ENCODE measurements at regions not wholly inside any gene's neighbourhood (a gene's known extent, or its start where the extent isn't known, plus 50 kb on each side); places are given as distances from the start of the nearest gene placed in this dataset.
A peak's percentile ranks its signal among the peaks of the same experiment; 100 is the strongest.
"Not testable (repeated sequence)": the region's sequence is repeated elsewhere in the genome, so short reads cannot be mapped to it uniquely, and the experiment has no call there.

GRCh38 chr13:44142941-44143665, 230.5 kb upstream of the SERP2 start:
- no peak for DNase-seq
- Mint-ChIP-seq H3K27ac (no peak overlapping the region), H3K27me3 (peaks cover 1 to 3% of the 10 kb centered on the region in 2 donors), H3K4me1 (peaks cover 12 to 24% (median 15%) of the 10 kb centered on the region in 3 donors), H3K4me3 (peak overlapping the region; percentile 80 to 92 (median 88)), H3K36me3 (no peaks in the 10 kb centered on the region), H3K9me3 (no peaks in the 10 kb centered on the region)
- no CpG with 5 or more reads among the region's 4 CpGs for WGBS (ENCODE audit: insufficient coverage)
- no peak overlapping the region for H3K4me3 ChIP-seq (ENCODE audit: control insufficient read depth in 1 of 2, extremely low read depth in 1 of 2, low read length in 1 of 2)
- ChIA-PET POLR2A (no interaction called here), CTCF (interaction anchor here in 1 of 2 donors (0.6 kb wide), 1 partner anchor 294 kb away, joined by 4 read pairs; no protein-coding TSS in a partner anchor)
- peaks cover 9 to 14% of the 10 kb centered on the region in 2 experiments for H3K4me1 ChIP-seq (ENCODE audit: control insufficient read depth in 1 of 2, extremely low read depth in 1 of 2, insufficient read depth in 2 of 2, low read length in 2 of 2)
- ATAC-seq (replicated peaks in 1 of 4), result no peak
- H3K27me3 ChIP-seq (replicated peaks in 1 of 2; ENCODE audit: control insufficient read depth in 2 of 2, extremely low read depth in 1 of 2, insufficient read depth in 2 of 2, low read length in 1 of 2), result peaks cover 0 to 3% of the 10 kb centered on the region in 2 experiments
- H3K27ac ChIP-seq (ENCODE audit: low read length), result no peak overlapping the region
- no peaks in the 10 kb centered on the region for H3K36me3 ChIP-seq (ENCODE audit: control insufficient read depth in 2 of 2, extremely low read depth in 1 of 2, insufficient read depth in 1 of 2, low read length in 1 of 2)
- H3K9me3 ChIP-seq, result no peaks in the 10 kb centered on the region

GRCh38 chr13:44146138-44146537, 227.5 kb upstream of the SERP2 start:
- H3K27me3 ChIP-seq (replicated peaks in 1 of 2; ENCODE audit: control insufficient read depth in 2 of 2, extremely low read depth in 1 of 2, insufficient read depth in 2 of 2, low read length in 1 of 2), result no peaks in the 10 kb centered on the region
- no peaks in the 10 kb centered on the region for H3K9me3 ChIP-seq
- H3K27ac ChIP-seq (ENCODE audit: low read length), result no peak overlapping the region
- Mint-ChIP-seq H3K9me3 (no peaks in the 10 kb centered on the region), H3K4me3 (no peak overlapping the region), H3K27ac (peak overlapping the region in 1 of 2 donors; percentile 25), H3K4me1 (peaks cover 10 to 18% (median 11%) of the 10 kb centered on the region in 3 donors), H3K27me3 (peaks cover 1 to 3% of the 10 kb centered on the region in 2 donors), H3K36me3 (no peaks in the 10 kb centered on the region)
- H3K36me3 ChIP-seq (ENCODE audit: control insufficient read depth in 2 of 2, extremely low read depth in 1 of 2, insufficient read depth in 1 of 2, low read length in 1 of 2), result no peaks in the 10 kb centered on the region
- ChIA-PET POLR2A (no interaction called here), CTCF (no interaction called here)
- ATAC-seq (replicated peaks in 1 of 4) (no peak), DNase-seq (no peak)
- no peak overlapping the region for H3K4me3 ChIP-seq (ENCODE audit: control insufficient read depth in 1 of 2, extremely low read depth in 1 of 2, low read length in 1 of 2)
- WGBS (ENCODE audit: insufficient coverage), result 100% methylated on average over 1 of the region's 1 CpG
- H3K4me1 ChIP-seq (ENCODE audit: control insufficient read depth in 1 of 2, extremely low read depth in 1 of 2, insufficient read depth in 2 of 2, low read length in 2 of 2), result peaks cover 6 to 12% of the 10 kb centered on the region in 2 experiments

GRCh38 chr13:44147233-44147632, 226.4 kb upstream of the SERP2 start:
- WGBS (ENCODE audit: insufficient coverage), result 72% methylated on average over 2 of the region's 2 CpGs

GRCh38 chr13:44147648-44148047, 226.0 kb upstream of the SERP2 start:
- Mint-ChIP-seq H3K4me1 (peaks cover under 1 to 7% (median under 1%) of the 10 kb centered on the region in 3 donors), H3K9me3 (no peaks in the 10 kb centered on the region), H3K36me3 (no peaks in the 10 kb centered on the region), H3K4me3 (no peak overlapping the region), H3K27me3 (peaks cover 1 to 3% of the 10 kb centered on the region in 2 donors), H3K27ac (no peak overlapping the region)
- CTCF ChIA-PET, result interaction anchor here in 1 of 2 donors (0.6 kb wide), 1 partner anchor 288 kb away, joined by 4 read pairs; no protein-coding TSS in a partner anchor
- Histone ChIP-seq H3K27ac (ENCODE audit: low read length) (no peak overlapping the region), H3K4me1 (ENCODE audit: control insufficient read depth in 1 of 2, extremely low read depth in 1 of 2, insufficient read depth in 2 of 2, low read length in 2 of 2) (peaks cover under 1% of the 10 kb centered on the region in 2 experiments), H3K4me3 (ENCODE audit: control insufficient read depth in 1 of 2, extremely low read depth in 1 of 2, low read length in 1 of 2) (no peak overlapping the region), H3K9me3 (no peaks in the 10 kb centered on the region), H3K27me3 (replicated peaks in 1 of 2; ENCODE audit: control insufficient read depth in 2 of 2, extremely low read depth in 1 of 2, insufficient read depth in 2 of 2, low read length in 1 of 2) (no peaks in the 10 kb centered on the region), H3K36me3 (ENCODE audit: control insufficient read depth in 2 of 2, extremely low read depth in 1 of 2, insufficient read depth in 1 of 2, low read length in 1 of 2) (no peaks in the 10 kb centered on the region)
- ATAC-seq (replicated peaks in 1 of 4) (no peak), DNase-seq (no peak)
- 40% methylated on average over 1 of the region's 2 CpGs for whole genome bisulfite sequencing (ENCODE audit: insufficient coverage)
- POLR2A ChIA-PET, result no interaction called here

More at GRCh38 chr13:44147233-44147632, 226.4 kb upstream of the SERP2 start:
- peaks cover 5 to 11% (median 5%) of the 10 kb centered on the region in 3 donors for H3K4me1 Mint-ChIP-seq
- Histone ChIP-seq H3K4me1 (ENCODE audit: control insufficient read depth in 1 of 2, extremely low read depth in 1 of 2, insufficient read depth in 2 of 2, low read length in 2 of 2) (peaks cover 4 to 5% of the 10 kb centered on the region in 2 experiments), H3K9me3 (no peaks in the 10 kb centered on the region), H3K27ac (ENCODE audit: low read length) (no peak overlapping the region), H3K4me3 (ENCODE audit: control insufficient read depth in 1 of 2, extremely low read depth in 1 of 2, low read length in 1 of 2) (no peak overlapping the region), H3K36me3 (ENCODE audit: control insufficient read depth in 2 of 2, extremely low read depth in 1 of 2, insufficient read depth in 1 of 2, low read length in 1 of 2) (no peaks in the 10 kb centered on the region), H3K27me3 (replicated peaks in 1 of 2; ENCODE audit: control insufficient read depth in 2 of 2, extremely low read depth in 1 of 2, insufficient read depth in 2 of 2, low read length in 1 of 2) (no peaks in the 10 kb centered on the region)
- peaks cover 1 to 3% of the 10 kb centered on the region in 2 donors for H3K27me3 Mint-ChIP-seq
- ChIA-PET POLR2A (no interaction called here), CTCF (no interaction called here)
- no peaks in the 10 kb centered on the region for H3K9me3 Mint-ChIP-seq
- no peaks in the 10 kb centered on the region for H3K36me3 Mint-ChIP-seq
- H3K27ac Mint-ChIP-seq, result no peak overlapping the region
- DNase-seq (no peak), ATAC-seq (replicated peaks in 1 of 4) (no peak)
- H3K4me3 Mint-ChIP-seq, result no peak overlapping the region

GRCh38 chr13:44148159-44148914, 225.3 kb upstream of the SERP2 start:
- Mint-ChIP-seq H3K4me3 (no peak overlapping the region), H3K9me3 (no peaks in the 10 kb centered on the region), H3K27me3 (peaks cover under 1 to 3% of the 10 kb centered on the region in 2 donors), H3K4me1 (peaks cover 0 to under 1% (median 0%) of the 10 kb centered on the region in 3 donors), H3K36me3 (no peaks in the 10 kb centered on the region), H3K27ac (no peak overlapping the region)
- H3K36me3 ChIP-seq (ENCODE audit: control insufficient read depth in 2 of 2, extremely low read depth in 1 of 2, insufficient read depth in 1 of 2, low read length in 1 of 2), result no peaks in the 10 kb centered on the region
- POLR2A ChIA-PET, result no interaction called here
- no peaks in the 10 kb centered on the region for H3K27me3 ChIP-seq (replicated peaks in 1 of 2; ENCODE audit: control insufficient read depth in 2 of 2, extremely low read depth in 1 of 2, insufficient read depth in 2 of 2, low read length in 1 of 2)
- WGBS (ENCODE audit: insufficient coverage), result 83% methylated on average over 3 of the region's 5 CpGs
- no peak for DNase-seq
- no peaks in the 10 kb centered on the region for H3K4me1 ChIP-seq (ENCODE audit: control insufficient read depth in 1 of 2, extremely low read depth in 1 of 2, insufficient read depth in 2 of 2, low read length in 2 of 2)
- no peaks in the 10 kb centered on the region for H3K9me3 ChIP-seq
- H3K27ac ChIP-seq (ENCODE audit: low read length), result no peak overlapping the region
- ATAC-seq (replicated peaks in 1 of 4), result no peak
- CTCF ChIA-PET, result interaction anchor here (0.5 to 0.6 kb wide), 2 partner anchors 101 to 287 kb away, joined by 3 to 4 read pairs; no protein-coding TSS in a partner anchor
- H3K4me3 ChIP-seq (ENCODE audit: control insufficient read depth in 1 of 2, extremely low read depth in 1 of 2, low read length in 1 of 2), result no peak overlapping the region

GRCh38 chr13:44149231-44149630, 224.4 kb upstream of the SERP2 start:
- H3K36me3 Mint-ChIP-seq; POLR2A ChIA-PET; H3K27me3 ChIP-seq (replicated peaks in 1 of 2; ENCODE audit: control insufficient read depth in 2 of 2, extremely low read depth in 1 of 2, insufficient read depth in 2 of 2, low read length in 1 of 2); H3K4me1 ChIP-seq (ENCODE audit: control insufficient read depth in 1 of 2, extremely low read depth in 1 of 2, insufficient read depth in 2 of 2, low read length in 2 of 2); H3K4me3 ChIP-seq (ENCODE audit: control insufficient read depth in 1 of 2, extremely low read depth in 1 of 2, low read length in 1 of 2); CTCF ChIA-PET; H3K27ac ChIP-seq (ENCODE audit: low read length); H3K4me1 Mint-ChIP-seq; H3K9me3 Mint-ChIP-seq; H3K9me3 ChIP-seq; ATAC-seq (replicated peaks in 1 of 4); H3K36me3 ChIP-seq (ENCODE audit: control insufficient read depth in 2 of 2, extremely low read depth in 1 of 2, insufficient read depth in 1 of 2, low read length in 1 of 2); H3K27ac Mint-ChIP-seq; H3K27me3 Mint-ChIP-seq; H3K4me3 Mint-ChIP-seq; DNase-seq: not testable (repeated sequence)
- WGBS (ENCODE audit: insufficient coverage), result no CpG with 5 or more reads among the region's 3 CpGs

Measured in T-cell (primary cell).